GM18498 (cell line): ENCODE measurements at regions not wholly inside any gene's neighbourhood (a gene's known extent, or its start where the extent isn't known, plus 50 kb on each side); places are given as distances from the start of the nearest gene placed in this dataset.

Source experiments
- ATAC-seq: cut with Tn5 transposase; IDR thresholded peaks from one replicate; pipeline ENCODE4 v1.9.1; 2021; ENCODE audit warnings: mild to moderate bottlenecking, moderate library complexity; ENCODE audit not compliant: unreplicated experiment

DNA sequence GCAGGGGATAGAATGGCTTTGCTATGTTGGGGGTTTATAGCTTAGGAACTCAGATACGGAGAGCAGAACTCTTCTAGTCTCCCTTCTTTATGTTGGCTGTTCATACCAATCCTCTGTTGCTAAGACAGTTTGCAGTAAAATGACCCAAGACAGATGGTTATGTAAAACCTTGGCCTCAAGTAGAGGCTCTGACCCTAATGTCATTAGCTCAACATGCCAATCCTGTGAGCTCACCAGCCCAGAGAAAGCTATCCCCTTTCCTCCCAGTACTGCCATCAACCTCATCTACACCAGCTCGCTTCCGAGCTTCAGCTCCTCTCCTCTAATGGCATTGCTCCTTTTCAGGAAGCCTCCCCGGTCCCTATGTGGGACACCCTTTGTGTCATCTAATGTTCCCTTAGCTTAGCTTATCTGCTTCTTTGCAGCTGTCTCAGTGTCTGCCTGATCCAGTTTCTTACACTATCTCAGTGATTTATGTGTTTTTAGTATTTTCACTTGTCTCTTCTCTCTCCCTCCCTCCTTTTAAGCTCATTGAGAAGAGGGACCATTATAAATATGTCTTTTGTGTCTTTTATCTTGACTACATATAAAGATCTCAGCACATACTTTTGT lies 281.3 kb upstream of the CLINT1 start:
- no peak for ATAC-seq

GRCh38 chr5:158139161-158139560 lies 280.2 kb upstream of the CLINT1 start:
- no peak for ATAC-seq

DNA sequence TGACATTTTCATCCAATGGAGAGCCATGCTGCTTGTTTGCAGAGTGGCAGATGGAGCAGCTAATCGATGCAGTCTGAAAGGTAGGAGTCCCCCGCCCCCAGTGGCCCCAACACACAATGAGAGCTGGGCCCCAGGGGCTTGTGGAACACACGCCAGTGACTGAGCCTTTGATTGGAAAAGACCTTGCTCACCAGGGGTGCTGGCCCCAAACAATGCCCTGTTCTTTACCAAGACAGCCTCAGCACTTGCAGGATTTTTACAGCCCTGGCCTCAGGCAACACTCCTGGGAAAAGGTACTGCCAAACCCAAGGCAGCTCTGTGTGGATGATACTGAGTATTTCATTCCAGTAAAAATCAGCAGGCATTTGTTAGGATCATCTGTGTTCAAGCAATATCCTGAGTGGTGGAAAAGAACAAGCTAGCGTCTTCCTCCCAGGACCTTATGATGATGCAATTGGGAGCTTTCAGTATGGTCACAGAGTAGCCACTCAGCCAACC lies 276.8 kb upstream of the CLINT1 start:
- no peak for ATAC-seq

DNA sequence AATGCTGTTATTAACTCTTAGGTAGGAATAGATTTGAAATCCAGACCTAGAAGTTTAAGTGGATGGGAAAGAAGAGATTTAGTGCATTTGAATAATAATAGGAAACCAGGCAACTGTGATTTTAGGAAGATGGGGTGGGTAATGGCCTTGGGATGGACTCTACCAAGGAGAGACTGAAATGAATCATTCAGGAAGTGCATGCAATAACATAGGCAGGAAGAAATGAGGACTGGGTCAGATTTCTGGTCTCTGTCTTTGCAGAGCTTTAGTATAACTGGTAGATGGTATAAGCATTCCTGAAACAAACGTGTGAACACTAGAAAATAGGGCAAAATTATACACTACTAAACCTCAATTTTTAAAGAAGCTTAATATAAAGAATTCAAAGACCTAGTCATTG lies 274.4 kb upstream of the CLINT1 start:
- no peak for ATAC-seq

DNA sequence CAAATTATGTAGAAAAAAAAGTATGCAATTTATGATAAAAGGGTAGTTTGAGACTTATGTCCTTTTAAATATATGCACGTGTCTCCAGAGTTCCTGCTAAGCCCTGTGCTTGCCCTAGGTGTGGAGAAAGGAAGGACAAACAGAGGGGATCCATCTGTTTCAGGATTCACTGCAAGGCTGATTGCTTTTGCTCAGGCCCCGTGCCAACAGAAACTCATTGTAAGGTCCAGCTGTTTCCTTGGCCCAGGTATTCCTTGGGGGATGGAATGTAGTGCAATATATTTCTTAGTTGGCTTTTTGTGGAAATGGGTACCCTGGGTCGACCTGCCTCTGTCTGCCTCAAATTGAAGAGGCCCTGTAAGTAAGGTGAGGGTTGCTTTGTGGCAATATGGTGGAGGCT lies 268.6 kb upstream of the CLINT1 start:
- no peak for ATAC-seq

DNA sequence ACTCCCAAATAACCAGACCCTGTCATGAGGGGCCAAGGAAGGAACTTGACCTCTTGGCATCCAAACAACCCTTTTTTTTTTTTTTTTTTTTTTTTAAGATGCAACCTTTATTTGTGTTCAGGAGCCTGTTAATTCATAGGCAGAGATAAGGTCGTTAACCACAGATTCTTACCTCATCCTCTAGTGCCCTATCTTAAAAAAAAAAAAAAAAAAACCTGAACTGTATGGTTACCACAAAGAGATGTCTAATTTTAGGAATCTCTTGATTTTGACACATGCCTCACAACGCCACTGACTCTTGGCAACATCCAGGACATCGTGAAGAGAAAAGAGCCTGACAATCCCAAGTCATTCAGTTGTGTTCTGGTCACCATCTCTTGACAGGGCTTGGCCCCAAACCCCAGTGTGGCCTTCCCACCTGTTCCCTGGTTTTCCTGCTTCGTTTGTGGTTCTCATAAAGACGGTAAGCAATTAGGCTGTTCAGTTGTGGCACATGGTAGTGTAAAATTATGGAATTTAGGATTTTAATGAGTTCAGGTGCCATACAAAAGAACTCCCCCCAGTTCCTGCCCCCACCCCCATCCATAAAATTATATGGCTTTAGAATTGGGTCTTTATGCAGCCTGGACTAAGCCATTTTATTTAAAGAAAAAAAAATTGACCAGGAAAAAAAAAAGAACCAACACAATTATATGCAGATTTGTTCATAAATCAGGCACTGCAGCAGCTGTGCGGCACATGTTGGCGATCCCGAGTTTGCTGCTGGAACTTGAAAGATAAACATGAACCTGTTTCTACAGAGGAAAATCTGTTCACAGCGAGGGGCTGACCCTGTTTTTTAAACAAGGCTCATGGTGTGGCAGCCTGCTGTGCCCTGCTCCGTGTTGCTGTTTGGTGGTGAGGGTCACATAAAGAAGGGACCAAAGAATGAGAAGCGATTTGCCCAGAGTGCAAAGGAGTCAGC lies 267.8 kb upstream of the CLINT1 start:
- ATAC-seq: no peak

DNA sequence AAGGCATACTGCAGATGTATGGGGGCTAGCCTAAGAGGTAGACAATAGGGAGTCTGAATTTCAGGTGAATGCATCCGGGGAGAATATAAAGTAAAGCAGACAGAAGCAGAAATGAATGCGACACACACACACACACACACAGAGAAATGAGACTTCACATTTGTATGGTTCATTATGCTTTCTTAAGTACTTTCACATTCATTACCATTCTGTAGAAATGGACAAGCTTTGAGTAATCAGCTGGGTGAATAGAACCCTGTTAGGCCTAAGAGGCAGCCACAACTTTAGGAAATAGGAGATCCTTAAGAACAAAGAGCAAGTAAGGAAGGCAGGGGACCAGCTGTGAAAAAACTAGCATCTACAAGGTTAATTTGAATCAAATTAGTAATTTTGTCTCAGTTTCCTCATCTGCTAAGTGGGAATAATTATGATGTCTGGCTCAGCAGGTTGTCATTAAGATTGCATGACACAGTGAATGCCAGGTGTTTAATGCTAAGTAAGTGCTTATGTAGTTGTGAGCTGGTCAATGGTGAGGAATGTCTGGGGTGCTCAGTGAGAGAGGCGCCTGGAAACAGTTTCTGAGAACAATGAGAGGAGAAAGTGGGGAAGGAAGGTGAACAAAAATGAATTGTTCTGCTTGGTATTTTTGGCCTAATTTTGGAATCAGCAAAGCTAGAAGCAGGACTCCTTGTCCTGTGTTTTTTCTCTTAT lies 265.8 kb upstream of the CLINT1 start:
- no peak for ATAC-seq

- no peak for ATAC-seq
Measured at GRCh38 chr5:158123595-158123994, 264.6 kb upstream of the CLINT1 start.

GRCh38 chr5:158121678-158122077 lies 262.7 kb upstream of the CLINT1 start:
- no peak for ATAC-seq

DNA sequence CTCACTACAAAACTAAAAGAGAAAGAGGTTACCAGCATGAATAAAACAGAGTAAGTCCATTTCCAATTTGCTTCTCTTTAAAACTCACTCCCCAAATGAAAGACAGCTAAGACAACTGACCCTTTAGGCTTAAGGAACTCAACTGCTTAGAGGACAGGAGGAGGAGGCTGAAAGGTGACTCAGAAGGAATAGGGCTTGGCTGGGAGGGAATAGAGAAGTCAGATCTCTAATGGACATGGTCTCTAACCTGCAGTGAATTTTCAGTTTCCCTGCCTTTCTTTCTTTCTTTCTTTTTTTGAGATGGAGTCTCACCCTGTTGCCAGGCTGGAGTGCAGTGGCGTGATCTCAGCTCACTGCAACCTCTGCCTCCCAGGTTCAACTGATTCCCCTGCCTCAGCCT lies 261.8 kb upstream of the CLINT1 start:
- ATAC-seq: no peak

- no peak for ATAC-seq
Measured at GRCh38 chr5:158119961-158120723, 261.2 kb upstream of the CLINT1 start.

DNA sequence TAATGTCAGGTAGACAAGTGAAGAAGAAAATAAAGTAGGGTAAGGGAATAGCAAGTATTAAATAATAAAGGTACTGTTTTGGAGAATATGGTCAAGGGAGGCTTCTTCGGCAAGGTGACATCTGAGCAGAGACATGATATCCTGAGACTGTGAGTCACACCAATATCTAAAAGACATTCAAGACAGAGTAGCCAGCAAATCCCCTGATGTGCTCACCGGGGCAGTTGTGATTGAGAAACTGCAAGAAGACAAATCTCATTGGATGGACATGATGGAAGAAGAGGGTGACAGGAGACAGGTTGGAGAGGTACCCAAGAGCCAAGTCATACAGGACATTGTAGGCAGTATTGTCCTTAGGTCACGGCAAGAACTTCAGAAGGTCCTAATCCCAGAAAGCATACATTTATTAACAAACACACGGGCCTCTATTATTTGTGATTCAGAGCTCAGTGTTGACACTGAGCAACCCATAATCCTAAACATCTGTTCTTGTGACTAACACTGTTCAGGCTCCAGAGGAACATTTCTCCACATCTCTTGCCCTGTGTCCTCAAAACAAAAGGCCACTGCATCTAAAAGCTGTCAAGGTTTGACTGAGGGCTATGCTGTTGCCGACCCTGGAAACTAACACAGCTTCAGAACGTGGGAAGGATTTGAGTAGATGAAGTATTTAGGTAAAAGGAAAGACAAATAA lies 258.7 kb upstream of the CLINT1 start:
- ATAC-seq: no peak

GRCh38 chr5:158116965-158117364 lies 258.0 kb upstream of the CLINT1 start:
- no peak for ATAC-seq

DNA sequence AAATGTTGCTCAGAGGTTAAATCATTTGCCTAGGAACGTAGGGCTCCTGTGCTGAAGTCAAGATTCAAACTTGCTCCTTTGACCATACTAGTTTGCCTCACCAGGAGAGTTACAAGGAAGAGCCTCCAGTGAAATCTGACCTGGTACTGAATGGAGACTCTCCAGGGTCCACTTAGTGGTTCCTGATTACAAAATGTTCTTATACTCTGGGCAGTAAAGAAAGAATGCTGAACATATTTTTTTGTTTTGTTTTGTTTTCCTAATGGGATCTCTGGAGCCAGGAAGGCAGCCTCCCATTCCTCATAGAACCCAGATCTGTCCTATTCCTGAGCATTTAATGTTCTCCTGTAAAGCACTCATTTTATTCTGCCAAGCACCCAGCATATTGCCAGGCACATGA lies 256.5 kb upstream of the CLINT1 start:
- no peak for ATAC-seq

DNA sequence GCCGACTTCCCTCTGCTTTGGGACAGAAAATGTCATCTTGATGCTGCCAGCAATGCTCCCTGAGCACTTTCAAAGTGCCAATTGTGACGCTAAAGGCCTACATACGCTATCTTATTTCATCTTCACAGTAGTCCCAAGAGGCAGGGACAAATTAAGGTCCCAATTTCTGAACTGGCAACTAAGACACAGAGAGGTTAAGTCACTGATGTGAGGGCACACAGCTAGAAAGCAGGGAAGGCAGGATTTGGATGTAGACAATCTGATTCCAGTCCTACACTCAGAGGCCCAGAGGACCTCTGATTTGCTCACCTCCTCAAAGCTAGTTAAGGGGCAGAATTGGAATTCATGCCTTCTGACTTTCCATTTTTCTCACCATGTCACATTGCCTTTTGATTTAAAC lies 249.2 kb upstream of the CLINT1 start:
- no peak for ATAC-seq

DNA sequence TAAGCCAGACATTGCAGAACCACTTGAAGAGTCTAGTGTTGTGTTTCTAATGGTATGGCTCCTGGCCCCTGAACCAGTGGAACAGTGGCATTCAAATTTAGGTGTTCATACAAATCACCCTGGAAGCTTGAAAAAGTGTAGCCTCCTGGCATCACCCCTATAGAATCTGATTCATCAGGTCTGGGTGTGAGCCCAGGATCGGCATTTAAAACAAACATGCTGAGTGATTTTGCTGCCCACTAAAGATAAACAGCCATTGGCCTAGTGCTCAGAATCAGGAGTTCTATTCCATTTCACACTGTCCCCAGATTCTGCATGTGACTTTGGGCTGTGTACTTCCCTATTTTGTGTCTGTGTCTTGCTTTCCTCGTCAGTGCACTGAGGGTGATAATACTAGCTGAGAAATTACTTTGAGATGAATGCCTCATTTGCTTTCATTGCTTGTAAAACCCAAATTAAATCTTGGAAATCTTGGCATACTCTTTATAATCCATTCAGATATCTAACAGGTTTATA lies 241.5 kb upstream of the CLINT1 start:
- no peak for ATAC-seq

DNA sequence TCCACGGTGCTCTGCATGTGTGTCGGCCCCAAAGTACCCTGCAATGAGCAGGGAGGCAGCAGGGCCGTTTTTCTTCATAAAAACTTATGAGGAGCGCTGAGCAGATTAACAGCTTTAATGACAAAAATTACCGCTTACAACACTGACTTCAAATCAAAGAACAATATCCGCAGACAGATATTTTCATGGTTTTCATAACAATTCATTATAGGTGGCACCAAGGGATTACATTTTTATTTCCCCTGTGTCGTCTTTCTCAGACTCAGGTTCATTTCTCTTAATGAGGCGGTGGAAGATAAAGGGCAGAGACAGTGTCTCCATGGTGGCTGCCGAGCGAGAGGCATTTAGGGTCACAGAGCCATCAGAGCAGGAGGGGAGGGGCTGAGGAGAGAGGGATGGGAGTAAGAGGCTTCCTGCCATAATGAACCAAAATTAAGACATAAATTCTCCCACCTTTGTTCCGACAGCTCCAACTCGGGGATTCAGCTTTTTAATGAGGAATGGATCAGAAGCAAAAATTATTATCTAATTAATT lies 240.7 kb upstream of the CLINT1 start:
- no peak for ATAC-seq

DNA sequence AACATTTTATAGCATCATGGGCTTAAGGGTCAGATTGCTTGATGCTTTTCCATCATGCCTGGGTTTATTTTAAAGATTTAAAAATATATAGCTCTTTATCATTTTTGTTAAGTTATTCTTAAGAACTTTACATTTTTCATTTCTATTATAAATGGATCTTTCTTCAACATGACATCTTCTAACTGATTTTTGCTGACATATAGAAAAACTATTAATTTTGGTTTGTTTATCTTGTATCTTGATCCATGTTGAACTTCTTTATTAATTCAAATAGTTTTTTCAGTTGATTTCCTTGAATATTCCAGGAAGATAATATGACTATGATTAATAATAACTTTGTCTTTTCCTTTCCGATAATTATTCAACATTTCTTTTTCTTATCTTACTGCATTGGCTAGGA lies 237.9 kb upstream of the CLINT1 start:
- no peak for ATAC-seq

GRCh38 chr5:158086856-158087255 lies 227.9 kb upstream of the CLINT1 start:
- ATAC-seq: no peak

DNA sequence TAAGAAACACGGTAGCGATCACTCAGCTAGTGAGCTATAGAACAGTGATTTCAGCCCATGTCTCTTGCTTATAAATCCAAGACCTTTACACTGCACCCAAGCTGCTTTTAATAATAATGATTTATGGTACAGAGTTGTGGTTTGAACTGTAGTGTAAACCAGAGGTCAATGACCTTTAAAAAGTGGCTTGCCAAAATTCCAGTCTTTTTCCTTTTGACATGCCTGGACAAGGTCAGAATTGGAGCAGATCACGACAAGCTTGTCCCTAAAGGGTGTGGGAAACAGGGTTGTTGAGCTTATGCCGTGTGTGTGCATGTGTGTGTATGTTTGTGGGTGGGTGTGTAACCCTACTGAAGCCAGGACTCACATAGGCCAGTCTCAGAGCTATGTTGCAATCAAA lies 225.3 kb upstream of the CLINT1 start:
- ATAC-seq: no peak
